SK-N-SH (cell line): ENCODE measurements at regions not wholly inside any gene's neighbourhood (a gene's known extent, or its start where the extent isn't known, plus 50 kb on each side); places are given as distances from the start of the nearest gene placed in this dataset.

Experiments used
- CTCF ChIA-PET: fragments of 300-600, 350-600 bp; formaldehyde crosslinking; extraction: SDS; loops from one replicate; lab custom pipeline; 2021; lab: Yijun Ruan, JAX
- POLR2A ChIA-PET: fragments of 350-600 bp; sonication (Branson Sonifier 250); formaldehyde crosslinking; extraction: SDS; loops from one replicate; lab custom pipeline; 2020; ENCODE audit warnings: antibody characterized with exemption, inconsistent platforms; lab: Yijun Ruan, JAX
- DNase-seq: peaks from one replicate; pipeline ENCODE4 v3.0.0; 2012
- H2AFZ ChIP-seq: fragments of 200-600 bp; sonication (generic); 2 replicates; pipeline ENCODE4 v1.8.1; 2016; ENCODE audit warnings: antibody characterized with exemption, mild to moderate bottlenecking, low read depth
- H3F3A ChIP-seq: fragments of 200-600 bp; sonication (generic); replicated peaks from 2 replicates; pipeline ENCODE3; 2016; ENCODE audit warnings: antibody characterized with exemption, mild to moderate bottlenecking; ENCODE audit not compliant: insufficient read depth
- H3K27ac ChIP-seq, 2 experiments: fragments of 200-500 bp in 1 of 2; fragments of 200-600 bp in 1 of 2; sonication (Bioruptor generic) in 1 of 2; sonication (generic), shearing (Covaris generic) in 1 of 2; 2 replicates each; pipeline versions ENCODE4 v1.5.1 to v1.6.1; 2014 to 2016; ENCODE audit warnings: low read depth in 2 of 2, inconsistent platforms in 1 of 2, low read length in 1 of 2, mild to moderate bottlenecking in 1 of 2, mixed read lengths in 1 of 2
- H3K27me3 ChIP-seq: fragments of 200-600 bp; sonication (generic), shearing (Covaris generic); 2 replicates; pipeline ENCODE4 v1.6.1; 2016; ENCODE audit warnings: mixed run types; ENCODE audit not compliant: insufficient read depth
- H3K36me3 ChIP-seq, 2 experiments: fragments of 200-500 bp in 1 of 2; fragments of 200-600 bp in 1 of 2; sonication (Bioruptor generic) in 1 of 2; sonication (generic) in 1 of 2; replicated peaks in 1 of 2; 2 replicates each; pipeline versions ENCODE3 to v1.5.1; 2014 to 2016; ENCODE audit warnings: low read length in 1 of 2, mild to moderate bottlenecking in 1 of 2; ENCODE audit not compliant: insufficient read depth in 2 of 2, control insufficient read depth in 1 of 2
- H3K4me1 ChIP-seq, 2 experiments: fragments of 200-500 bp in 1 of 2; fragments of 200-600 bp in 1 of 2; sonication (Bioruptor generic) in 1 of 2; sonication (generic), shearing (Covaris generic) in 1 of 2; 2 replicates each; pipeline versions ENCODE4 v1.5.1 to v1.6.1; 2014 to 2016; ENCODE audit warnings: low read depth in 1 of 2, low read length in 1 of 2, mixed run types in 1 of 2; ENCODE audit not compliant: insufficient read depth in 2 of 2, control insufficient read depth in 1 of 2
- H3K4me2 ChIP-seq: fragments of 200-600 bp; sonication (generic), shearing (Covaris generic); 2 replicates; pipeline ENCODE4 v1.6.1; 2017; ENCODE audit warnings: mixed run types
- H3K4me3 ChIP-seq, 2 experiments: fragments of 200-500 bp in 1 of 2; fragments of 200-600 bp in 1 of 2; sonication (Bioruptor generic) in 1 of 2; sonication (generic), shearing (Covaris generic) in 1 of 2; 2 replicates each; pipeline versions ENCODE4 v1.5.1 to v1.8.1; 2014 to 2016; ENCODE audit warnings: low read depth in 2 of 2, inconsistent platforms in 1 of 2, low read length in 1 of 2, mild to moderate bottlenecking in 1 of 2, mixed read lengths in 1 of 2, moderate library complexity in 1 of 2
- H3K79me2 ChIP-seq: fragments of 200-600 bp; sonication (generic); 2 replicates; pipeline ENCODE4 v1.8.1; 2017; ENCODE audit warnings: mild to moderate bottlenecking; ENCODE audit not compliant: insufficient read depth
- H3K9ac ChIP-seq: fragments of 200-600 bp; sonication (generic); 2 replicates; pipeline ENCODE4 v1.6.1; 2017; ENCODE audit warnings: mixed run types
- H3K9me2 ChIP-seq: fragments of 200-600 bp; sonication (generic); 2 replicates; pipeline ENCODE4 v1.6.1; 2017; ENCODE audit warnings: mixed run types
- H3K9me3 ChIP-seq: fragments of 200-600 bp; sonication (generic); 2 replicates; pipeline ENCODE4 v1.6.1; 2017; ENCODE audit warnings: mixed run types, mild to moderate bottlenecking, moderate library complexity
- H4K20me1 ChIP-seq: fragments of 200-600 bp; sonication (generic); 2 replicates; pipeline ENCODE4 v1.6.1; 2017; ENCODE audit warnings: mild to moderate bottlenecking, mixed run types; ENCODE audit not compliant: insufficient read depth
- EP300 ChIP-seq, 2 experiments: IDR thresholded peaks; 2 replicates each; pipeline versions ENCODE4 v1.4.0 to v1.6.1; 2012; ENCODE audit warnings: borderline replicate concordance in 1 of 2, low read depth in 1 of 2, low read length in 1 of 2
- EZH2phosphoT487 ChIP-seq: fragments of 200-600 bp; sonication (generic); IDR thresholded peaks from 2 replicates; pipeline ENCODE4 v1.6.1; 2017; ENCODE audit warnings: low read depth, mixed run types, mild to moderate bottlenecking, antibody characterized with exemption, moderate library complexity, borderline replicate concordance
- MXI1 ChIP-seq: IDR thresholded peaks from 2 replicates; pipeline ENCODE4 v1.6.1; 2012; ENCODE audit warnings: mild to moderate bottlenecking, low read depth, low read length, improper control_type of control experiment
- RAD21 ChIP-seq: IDR thresholded peaks from 2 replicates; pipeline ENCODE4 v1.6.1; 2012; ENCODE audit warnings: mild to moderate bottlenecking, low read length
- RCOR1 ChIP-seq: fragments of 150-350 bp; IDR thresholded peaks from 2 replicates; pipeline ENCODE4 v1.6.1; 2017; ENCODE audit warnings: antibody characterized with exemption, low read length
- SMC3 ChIP-seq: IDR thresholded peaks from 2 replicates; pipeline ENCODE4 v1.6.1; 2012; ENCODE audit warnings: low read depth, low read length, improper control_type of control experiment
- TAF1 ChIP-seq: IDR thresholded peaks from 2 replicates; pipeline ENCODE4 v1.6.1; 2012; ENCODE audit warnings: low read depth, mild to moderate bottlenecking, low read length, moderate library complexity, borderline replicate concordance
- TCF12 ChIP-seq: IDR thresholded peaks from 2 replicates; pipeline ENCODE4 v1.4.0; 2012
- TEAD4 ChIP-seq: IDR thresholded peaks from 2 replicates; pipeline ENCODE4 v1.4.0; 2012; ENCODE audit warnings: mild to moderate bottlenecking, borderline replicate concordance; ENCODE audit not compliant: insufficient read depth
- WGBS: methylation state at CpG from one replicate; pipeline ENCODE4 v1.1.6; 2017; ENCODE audit warnings: low lambda C conversion rate; 5-methylcytosine and 5-hydroxymethylcytosine counted together
- TF ChIP-seq, protein P1 (sequence below): IDR thresholded peaks from 2 replicates; pipeline ENCODE4 v1.4.0; 2012; ENCODE audit warnings: low read depth
- TF ChIP-seq, protein P2 (sequence below): fragments of 200-600 bp; sonication (generic); IDR thresholded peaks from 2 replicates; pipeline ENCODE4 v1.6.1; 2017; ENCODE audit warnings: antibody characterized with exemption, mild to moderate bottlenecking, moderate library complexity
- TF ChIP-seq, protein P3 (sequence below): fragments of 150-350 bp; IDR thresholded peaks from 2 replicates; pipeline ENCODE4 v1.6.1; 2017; ENCODE audit warnings: antibody characterized with exemption, low read length, low read depth, borderline replicate concordance
- TF ChIP-seq, protein P4 (sequence below): IDR thresholded peaks from 2 replicates; pipeline ENCODE4; 2012

DNA sequence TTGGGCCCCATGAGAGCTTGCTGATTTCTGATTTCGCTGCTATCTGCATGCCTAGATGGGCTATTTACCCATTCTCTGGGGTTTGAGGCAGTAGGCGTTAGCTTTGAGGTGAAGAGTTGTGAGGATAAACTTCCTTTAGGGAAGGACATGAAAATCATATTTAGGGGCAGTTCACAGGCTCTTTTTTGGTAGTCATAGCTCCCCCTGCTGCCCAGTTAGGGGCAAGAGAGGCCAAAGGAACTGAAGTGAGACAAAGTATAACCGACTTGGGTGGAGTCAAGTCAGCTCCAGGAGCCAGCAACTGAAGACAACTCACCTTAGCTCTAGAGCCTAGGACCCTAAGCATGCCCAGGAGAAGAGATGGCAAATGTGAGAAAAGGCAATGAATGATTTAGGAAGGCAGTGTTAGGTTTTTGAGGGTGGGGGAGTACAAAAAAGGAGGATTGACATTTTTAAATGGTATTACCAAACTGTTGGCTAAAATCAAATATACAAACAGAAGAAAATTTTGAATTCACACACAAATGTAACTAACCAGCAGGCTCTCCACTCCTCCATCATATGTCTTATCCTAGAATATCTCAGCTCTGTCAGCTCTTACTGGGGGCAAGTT lies 625.2 kb downstream of the LMO4 start:
- peaks cover 0 to 26% of the 10 kb centered on the region in 2 experiments; a peak in 3 of 4 replicates for H3K4me1 ChIP-seq
- TF ChIP-seq, protein P1, sequence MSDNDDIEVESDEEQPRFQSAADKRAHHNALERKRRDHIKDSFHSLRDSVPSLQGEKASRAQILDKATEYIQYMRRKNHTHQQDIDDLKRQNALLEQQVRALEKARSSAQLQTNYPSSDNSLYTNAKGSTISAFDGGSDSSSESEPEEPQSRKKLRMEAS = no peak
- TF ChIP-seq MXI1 (no peak), RCOR1 (no peak), EZH2phosphoT487 (no peak), SMC3 (peak; percentile 85), TAF1 (no peak), EP300 (IDR thresholded peaks at IDR 0.05; ENCODE audit: borderline replicate concordance in 1 of 2, low read depth in 1 of 2, low read length in 1 of 2) (no peak), RAD21 (peak; percentile 78), TCF12 (no peak), TEAD4 (no peak)
- TF ChIP-seq, protein P2, sequence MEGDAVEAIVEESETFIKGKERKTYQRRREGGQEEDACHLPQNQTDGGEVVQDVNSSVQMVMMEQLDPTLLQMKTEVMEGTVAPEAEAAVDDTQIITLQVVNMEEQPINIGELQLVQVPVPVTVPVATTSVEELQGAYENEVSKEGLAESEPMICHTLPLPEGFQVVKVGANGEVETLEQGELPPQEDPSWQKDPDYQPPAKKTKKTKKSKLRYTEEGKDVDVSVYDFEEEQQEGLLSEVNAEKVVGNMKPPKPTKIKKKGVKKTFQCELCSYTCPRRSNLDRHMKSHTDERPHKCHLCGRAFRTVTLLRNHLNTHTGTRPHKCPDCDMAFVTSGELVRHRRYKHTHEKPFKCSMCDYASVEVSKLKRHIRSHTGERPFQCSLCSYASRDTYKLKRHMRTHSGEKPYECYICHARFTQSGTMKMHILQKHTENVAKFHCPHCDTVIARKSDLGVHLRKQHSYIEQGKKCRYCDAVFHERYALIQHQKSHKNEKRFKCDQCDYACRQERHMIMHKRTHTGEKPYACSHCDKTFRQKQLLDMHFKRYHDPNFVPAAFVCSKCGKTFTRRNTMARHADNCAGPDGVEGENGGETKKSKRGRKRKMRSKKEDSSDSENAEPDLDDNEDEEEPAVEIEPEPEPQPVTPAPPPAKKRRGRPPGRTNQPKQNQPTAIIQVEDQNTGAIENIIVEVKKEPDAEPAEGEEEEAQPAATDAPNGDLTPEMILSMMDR = peak; percentile 85
- TF ChIP-seq, protein P3, sequence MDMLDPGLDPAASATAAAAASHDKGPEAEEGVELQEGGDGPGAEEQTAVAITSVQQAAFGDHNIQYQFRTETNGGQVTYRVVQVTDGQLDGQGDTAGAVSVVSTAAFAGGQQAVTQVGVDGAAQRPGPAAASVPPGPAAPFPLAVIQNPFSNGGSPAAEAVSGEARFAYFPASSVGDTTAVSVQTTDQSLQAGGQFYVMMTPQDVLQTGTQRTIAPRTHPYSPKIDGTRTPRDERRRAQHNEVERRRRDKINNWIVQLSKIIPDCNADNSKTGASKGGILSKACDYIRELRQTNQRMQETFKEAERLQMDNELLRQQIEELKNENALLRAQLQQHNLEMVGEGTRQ = no peak
- TF ChIP-seq, protein P4, sequence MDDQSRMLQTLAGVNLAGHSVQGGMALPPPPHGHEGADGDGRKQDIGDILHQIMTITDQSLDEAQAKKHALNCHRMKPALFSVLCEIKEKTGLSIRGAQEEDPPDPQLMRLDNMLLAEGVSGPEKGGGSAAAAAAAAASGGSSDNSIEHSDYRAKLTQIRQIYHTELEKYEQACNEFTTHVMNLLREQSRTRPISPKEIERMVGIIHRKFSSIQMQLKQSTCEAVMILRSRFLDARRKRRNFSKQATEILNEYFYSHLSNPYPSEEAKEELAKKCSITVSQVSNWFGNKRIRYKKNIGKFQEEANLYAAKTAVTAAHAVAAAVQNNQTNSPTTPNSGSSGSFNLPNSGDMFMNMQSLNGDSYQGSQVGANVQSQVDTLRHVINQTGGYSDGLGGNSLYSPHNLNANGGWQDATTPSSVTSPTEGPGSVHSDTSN = no peak
- H2AFZ ChIP-seq = peak overlapping the region; percentile 47; the same call in 1 of the 2 replicates
- no peaks in the 10 kb centered on the region for H3K36me3 ChIP-seq
- ChIA-PET CTCF (interaction anchor here (0.7 to 2.9 kb wide), 34 partner anchors 9 to 1800 kb away, joined by 3 to 46 read pairs (median 4); partner anchors contain the start of gene LMO4), POLR2A (no interaction called here)
- no peaks in the 10 kb centered on the region for H3K79me2 ChIP-seq
- H3K9ac ChIP-seq = no peak overlapping the region
- no peak overlapping the region for H3K4me2 ChIP-seq
- H3K9me3 ChIP-seq = no peaks in the 10 kb centered on the region
- no peaks in the 10 kb centered on the region for H4K20me1 ChIP-seq
- H3K9me2 ChIP-seq = no peaks in the 10 kb centered on the region
- DNase-seq = peak; percentile 21
- H3K4me3 ChIP-seq = no peak overlapping the region
- H3F3A ChIP-seq = peaks cover 24% of the 10 kb centered on the region
- H3K27me3 ChIP-seq = no peaks in the 10 kb centered on the region
- 22% methylated on average over 3 of the region's 3 CpGs for WGBS
- no peak overlapping the region for H3K27ac ChIP-seq
